ENCODE measurements at regions not wholly inside any gene's neighbourhood (a gene's known extent, or its start where the extent isn't known, plus 50 kb on each side); places are given as distances from the start of the nearest gene placed in this dataset.

GRCh38 chr20:58569241-58570125, 54.3 kb upstream of the APCDD1L start:
- H3K9ac ChIP-seq (ENCODE audit: low read length), result no peak overlapping the region
- H3K4me1 ChIP-seq (ENCODE audit: insufficient read depth, low read length), result peaks cover 46% of the 10 kb centered on the region
- no peaks in the 10 kb centered on the region for H3K9me3 ChIP-seq (ENCODE audit: low read length)
- no peaks in the 10 kb centered on the region for H3K36me3 ChIP-seq (ENCODE audit: insufficient read depth, low read length)
- H3K27ac ChIP-seq (ENCODE audit: low read depth, low read length), result peak overlapping the region; percentile 28
- no peaks in the 10 kb centered on the region for H3K27me3 ChIP-seq (ENCODE audit: control insufficient read depth in 1 of 2, insufficient read depth in 2 of 2, low read length in 2 of 2)
- no peak overlapping the region for H3K4me3 ChIP-seq (ENCODE audit: low read depth in 1 of 2, low read length in 2 of 2)

- peaks cover 46% of the 10 kb centered on the region for H3K4me1 ChIP-seq (ENCODE audit: insufficient read depth, low read length)
- no peaks in the 10 kb centered on the region for H3K27me3 ChIP-seq (ENCODE audit: control insufficient read depth in 1 of 2, insufficient read depth in 2 of 2, low read length in 2 of 2)
- H3K4me3 ChIP-seq (ENCODE audit: low read depth in 1 of 2, low read length in 2 of 2), result no peak overlapping the region
- H3K36me3 ChIP-seq (ENCODE audit: insufficient read depth, low read length), result no peaks in the 10 kb centered on the region
- H3K9me3 ChIP-seq (ENCODE audit: low read length), result no peaks in the 10 kb centered on the region
- H3K27ac ChIP-seq (ENCODE audit: low read depth, low read length), result no peak overlapping the region
- H3K9ac ChIP-seq (ENCODE audit: low read length), result no peak overlapping the region
Measured at GRCh38 chr20:58568483-58569240, 53.5 kb upstream of the APCDD1L start.

GRCh38 chr20:58568126-58568482, 52.9 kb upstream of the APCDD1L start:
- no peak overlapping the region for H3K4me3 ChIP-seq (ENCODE audit: low read depth in 1 of 2, low read length in 2 of 2)
- H3K27ac ChIP-seq (ENCODE audit: low read depth, low read length), result no peak overlapping the region
- no peaks in the 10 kb centered on the region for H3K9me3 ChIP-seq (ENCODE audit: low read length)
- H3K36me3 ChIP-seq (ENCODE audit: insufficient read depth, low read length), result no peaks in the 10 kb centered on the region
- H3K9ac ChIP-seq (ENCODE audit: low read length), result no peak overlapping the region
- no peaks in the 10 kb centered on the region for H3K27me3 ChIP-seq (ENCODE audit: control insufficient read depth in 1 of 2, insufficient read depth in 2 of 2, low read length in 2 of 2)
- peaks cover 41% of the 10 kb centered on the region for H3K4me1 ChIP-seq (ENCODE audit: insufficient read depth, low read length)

- peaks cover 34% of the 10 kb centered on the region for H3K4me1 ChIP-seq (ENCODE audit: insufficient read depth, low read length)
- H3K9ac ChIP-seq (ENCODE audit: low read length), result no peak overlapping the region
- H3K9me3 ChIP-seq (ENCODE audit: low read length), result no peaks in the 10 kb centered on the region
- H3K27ac ChIP-seq (ENCODE audit: low read depth, low read length), result no peak overlapping the region
- no peaks in the 10 kb centered on the region for H3K36me3 ChIP-seq (ENCODE audit: insufficient read depth, low read length)
- no peak overlapping the region for H3K4me3 ChIP-seq (ENCODE audit: low read depth in 1 of 2, low read length in 2 of 2)
- H3K27me3 ChIP-seq (ENCODE audit: control insufficient read depth in 1 of 2, insufficient read depth in 2 of 2, low read length in 2 of 2), result no peaks in the 10 kb centered on the region
Measured at GRCh38 chr20:58567437-58567836, 52.2 kb upstream of the APCDD1L start.

GRCh38 chr20:58566981-58567380, 51.8 kb upstream of the APCDD1L start:
- H3K9me3 ChIP-seq (ENCODE audit: low read length), result no peaks in the 10 kb centered on the region
- no peak overlapping the region for H3K9ac ChIP-seq (ENCODE audit: low read length)
- H3K4me1 ChIP-seq (ENCODE audit: insufficient read depth, low read length), result peaks cover 30% of the 10 kb centered on the region
- H3K27me3 ChIP-seq (ENCODE audit: control insufficient read depth in 1 of 2, insufficient read depth in 2 of 2, low read length in 2 of 2), result no peaks in the 10 kb centered on the region
- H3K27ac ChIP-seq (ENCODE audit: low read depth, low read length), result no peak overlapping the region
- H3K4me3 ChIP-seq (ENCODE audit: low read depth in 1 of 2, low read length in 2 of 2), result no peak overlapping the region
- no peaks in the 10 kb centered on the region for H3K36me3 ChIP-seq (ENCODE audit: insufficient read depth, low read length)

GRCh38 chr20:58565461-58566175, 50.4 kb upstream of the APCDD1L start:
- Histone ChIP-seq H3K9ac (ENCODE audit: low read length) (no peak overlapping the region), H3K36me3 (ENCODE audit: insufficient read depth, low read length) (no peaks in the 10 kb centered on the region)

More at GRCh38 chr20:58565461-58566175, 50.4 kb upstream of the APCDD1L start:
- Histone ChIP-seq H3K27me3 (ENCODE audit: control insufficient read depth in 1 of 2, insufficient read depth in 2 of 2, low read length in 2 of 2) (no peaks in the 10 kb centered on the region), H3K9me3 (ENCODE audit: low read length) (no peaks in the 10 kb centered on the region), H3K27ac (ENCODE audit: low read depth, low read length) (no peak overlapping the region), H3K4me3 (ENCODE audit: low read depth in 1 of 2, low read length in 2 of 2) (no peak overlapping the region), H3K4me1 (ENCODE audit: insufficient read depth, low read length) (peaks cover 17% of the 10 kb centered on the region)

All from muscle layer of colon (tissue), 2 donors.